Hematopoietic multipotent progenitor cell (in vitro differentiated cells): ENCODE measurements at regions not wholly inside any gene's neighbourhood (a gene's known extent, or its start where the extent isn't known, plus 50 kb on each side); places are given as distances from the start of the nearest gene placed in this dataset. TPM values are rescaled to one million over a fixed set of nuclear protein-coding genes. Genes with fewer than 3 reads are reported as not detected.

Experiments
- DNase-seq, 3 donors: peaks; one replicate each; pipeline ENCODE4 v3.0.0-alpha.2; 2011 to 2015; ENCODE audit warnings: low read depth in 2 of 3, low spot score in 2 of 3
- small RNA-seq: library from RNA; depleted of rRNA; stranded (forward); fragments of <200 nt; gene quantifications from one replicate; pipeline ENCODE3, GENCODE V24; 2012

- peak in 1 of 3 donors; percentile 18 for DNase-seq
These were observed 74.3 kb upstream of the CCDC150 start for GRCh38 chr2:196565106-196565765.

- DNase-seq: no peak
These were observed 73.5 kb upstream of the CCDC150 start for GRCh38 chr2:196565982-196566381.

GRCh38 chr2:196566961-196567666 is 72.4 kb upstream of the CCDC150 start:
- no peak for DNase-seq

DNA sequence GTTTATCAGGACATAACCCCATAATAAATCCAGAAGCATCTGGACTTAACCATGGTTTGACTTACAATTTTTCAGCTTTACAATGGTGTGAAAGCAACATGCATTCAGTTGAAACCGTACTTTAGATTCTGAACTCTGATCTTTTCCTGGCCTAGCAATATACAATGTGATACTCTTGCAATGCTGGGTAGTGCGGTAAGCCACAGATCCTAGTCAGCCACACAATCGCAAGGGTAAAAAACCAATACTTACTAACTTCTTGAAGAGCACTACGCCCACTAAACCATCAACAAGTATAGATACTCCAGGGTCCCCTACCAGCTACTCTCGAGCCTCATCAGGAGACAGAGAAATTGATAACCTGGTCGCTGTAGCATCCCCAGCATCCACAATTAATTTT is 71.0 kb upstream of the CCDC150 start:
- no peak for DNase-seq

- DNase-seq: no peak
These were observed 54.6 kb upstream of the CCDC150 start for GRCh38 chr2:196584903-196585302.

GRCh38 chr2:196586511-196586991 is 53.0 kb upstream of the CCDC150 start:
- peak in 2 of 3 donors; percentile 38 to 76 for DNase-seq

GRCh38 chr2:196587056-196587455 is 52.5 kb upstream of the CCDC150 start:
- no peak for DNase-seq

DNA sequence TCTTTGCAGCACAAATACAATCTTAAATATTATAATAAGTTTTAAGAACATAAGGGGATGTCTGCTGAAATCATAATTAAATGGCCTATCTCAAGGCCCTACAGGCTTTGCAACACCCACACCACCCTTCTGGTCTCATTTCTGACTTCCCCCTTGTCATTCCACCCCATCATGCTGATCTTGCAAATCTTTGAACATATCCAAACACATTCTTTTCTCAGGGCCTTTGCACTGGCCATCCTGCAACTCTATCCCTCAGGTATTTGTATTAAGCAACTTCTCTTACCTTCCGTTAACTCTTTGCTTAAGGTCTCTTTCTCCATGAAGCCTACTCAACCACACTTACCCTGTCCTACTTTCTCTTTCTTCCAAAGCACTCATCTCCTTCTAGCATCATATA is 51.8 kb upstream of the CCDC150 start:
- DNase-seq: no peak

GRCh38 chr2:196589419-196589818 is 50.1 kb upstream of the CCDC150 start:
- DNase-seq: no peak

Small RNA genes in the stretch of these regions (small RNA-seq; reads per million reads assigned to genes)
- not detected for gene RN7SL820P
